OCI-LY3 (cell line): ENCODE measurements at regions not wholly inside any gene's neighbourhood (a gene's known extent, or its start where the extent isn't known, plus 50 kb on each side); places are given as distances from the start of the nearest gene placed in this dataset.

Source experiments
- H2AFZ ChIP-seq: fragments of 200-600, 300-600 bp; shearing (Covaris generic); 2 replicates; pipeline ENCODE4 v1.6.0; 2014; ENCODE audit warnings: antibody characterized with exemption, low read depth, low read length
- H3K27ac ChIP-seq: fragments of 200-600, 300-600 bp; sonication (generic); 2 replicates; pipeline ENCODE4 v1.5.1; 2014; ENCODE audit warnings: mild to moderate bottlenecking, low read length, moderate library complexity, mixed read lengths
- H3K27me3 ChIP-seq: fragments of 200-600, 300-600 bp; sonication (generic); 2 replicates; pipeline ENCODE4 v1.6.1; 2014; ENCODE audit warnings: low read depth, low read length, mixed read lengths
- H3K36me3 ChIP-seq: fragments of 200-600, 300-600 bp; sonication (generic); replicated peaks from 2 replicates; pipeline ENCODE3; 2014; ENCODE audit warnings: low read depth, low read length, mixed read lengths
- H3K4me1 ChIP-seq: fragments of 300-600, 200-600 bp; sonication (generic); 2 replicates; pipeline ENCODE4 v1.6.1; 2014; ENCODE audit warnings: low read length, mixed read lengths
- H3K4me2 ChIP-seq: fragments of 200-600, 300-600 bp; sonication (generic); 2 replicates; pipeline ENCODE4 v1.6.1; 2014; ENCODE audit warnings: low read length, mixed read lengths
- H3K4me3 ChIP-seq: fragments of 300-600, 200-600 bp; sonication (generic); 2 replicates; pipeline ENCODE4 v1.5.1; 2014; ENCODE audit warnings: antibody characterized with exemption, mild to moderate bottlenecking, low read length, moderate library complexity
- H3K79me2 ChIP-seq: fragments of 300-600, 200-600 bp; shearing (Covaris generic); 2 replicates; pipeline ENCODE4 v1.6.1; 2014; ENCODE audit warnings: mild to moderate bottlenecking, low read length, mixed read lengths
- H3K9ac ChIP-seq: fragments of 300-600, 200-600 bp; shearing (Covaris generic); 2 replicates; pipeline ENCODE4 v1.6.0; 2014; ENCODE audit warnings: mild to moderate bottlenecking, low read length, moderate library complexity
- H3K9me3 ChIP-seq: fragments of 200-600, 300-600 bp; shearing (Covaris generic); 2 replicates; pipeline ENCODE4 v1.6.1; 2014; ENCODE audit warnings: low read length, mixed read lengths; ENCODE audit not compliant: insufficient read depth
- H4K20me1 ChIP-seq: fragments of 200-600, 300-600 bp; sonication (generic); 2 replicates; pipeline ENCODE4 v1.6.1; 2016; ENCODE audit warnings: low read length, mixed read lengths; ENCODE audit not compliant: insufficient read depth
- CTCF ChIP-seq: fragments of 200-600, 300-600 bp; sonication (generic); IDR thresholded peaks from 2 replicates; pipeline ENCODE4 v1.5.1; 2014; ENCODE audit warnings: antibody characterized with exemption, low read length, low read depth
- EZH2phosphoT487 ChIP-seq: fragments of 200-600 bp; shearing (Covaris generic); IDR thresholded peaks from 2 replicates; pipeline ENCODE4 v1.6.1; 2018; ENCODE audit warnings: antibody characterized with exemption, mixed run types, low read depth

- Histone ChIP-seq H4K20me1 (no peaks in the 10 kb centered on the region), H3K9me3 (no peaks in the 10 kb centered on the region), H3K27ac (no peak overlapping the region), H3K4me1 (peaks cover 5% of the 10 kb centered on the region; the same call in 1 of the 2 replicates), H3K9ac (no peak overlapping the region), H3K79me2 (no peaks in the 10 kb centered on the region), H2AFZ (no peak overlapping the region), H3K27me3 (no peaks in the 10 kb centered on the region), H3K4me3 (no peak overlapping the region), H3K36me3 (no peaks in the 10 kb centered on the region), H3K4me2 (no peak overlapping the region)
- TF ChIP-seq EZH2phosphoT487 (no peak), CTCF (no peak)
These were observed 1402.0 kb upstream of the PIK3C3 start for GRCh38 chr18:40553029-40553428.

- no peaks in the 10 kb centered on the region for H4K20me1 ChIP-seq
- no peaks in the 10 kb centered on the region for H3K27me3 ChIP-seq
- H3K9me3 ChIP-seq: no peaks in the 10 kb centered on the region
- no peak overlapping the region for H3K4me3 ChIP-seq
- no peaks in the 10 kb centered on the region for H3K36me3 ChIP-seq
- no peak for TF ChIP-seq CTCF
- TF ChIP-seq EZH2phosphoT487: no peak
- no peak overlapping the region for H3K4me2 ChIP-seq
- H3K79me2 ChIP-seq: no peaks in the 10 kb centered on the region
- H3K9ac ChIP-seq: no peak overlapping the region
- no peak overlapping the region for H2AFZ ChIP-seq
- no peak overlapping the region for H3K27ac ChIP-seq
- H3K4me1 ChIP-seq: peaks cover 5% of the 10 kb centered on the region; the same call in 1 of the 2 replicates
These were observed 1408.2 kb upstream of the PIK3C3 start for GRCh38 chr18:40546875-40547274.

- no peaks in the 10 kb centered on the region for H3K79me2 ChIP-seq
- H3K9ac ChIP-seq: no peak overlapping the region
- H3K4me1 ChIP-seq: peaks cover 21% of the 10 kb centered on the region
- no peak overlapping the region for H3K27ac ChIP-seq
- no peak for TF ChIP-seq EZH2phosphoT487
- no peak for TF ChIP-seq CTCF
- H4K20me1 ChIP-seq: no peaks in the 10 kb centered on the region
- no peaks in the 10 kb centered on the region for H3K36me3 ChIP-seq
- 0 out of 2 replicates have a peak overlapping the region, but pooled peaks have one; percentile 0 for H3K4me2 ChIP-seq
- no peaks in the 10 kb centered on the region for H3K9me3 ChIP-seq
- no peak overlapping the region for H2AFZ ChIP-seq
- H3K4me3 ChIP-seq: no peak overlapping the region
- H3K27me3 ChIP-seq: no peaks in the 10 kb centered on the region
These were observed 1420.3 kb upstream of the PIK3C3 start for GRCh38 chr18:40534723-40535122.

GRCh38 chr18:40532046-40532445 is 1423.0 kb upstream of the PIK3C3 start:
- H3K4me3 ChIP-seq: no peak overlapping the region
- no peaks in the 10 kb centered on the region for H3K9me3 ChIP-seq
- no peaks in the 10 kb centered on the region for H3K36me3 ChIP-seq
- H3K4me2 ChIP-seq: no peak overlapping the region
- no peak overlapping the region for H3K9ac ChIP-seq
- no peaks in the 10 kb centered on the region for H3K27me3 ChIP-seq
- no peak overlapping the region for H3K27ac ChIP-seq
- no peak overlapping the region for H2AFZ ChIP-seq
- H3K4me1 ChIP-seq: peaks cover 21% of the 10 kb centered on the region
- no peaks in the 10 kb centered on the region for H4K20me1 ChIP-seq
- no peaks in the 10 kb centered on the region for H3K79me2 ChIP-seq
- TF ChIP-seq CTCF: no peak
